Uterus (tissue), 3 donors: ENCODE measurements at regions not wholly inside any gene's neighbourhood (a gene's known extent, or its start where the extent isn't known, plus 50 kb on each side); places are given as distances from the start of the nearest gene placed in this dataset.

Experiments used
- DNase-seq, 2 donors: peaks; one replicate each; pipeline ENCODE4 v3.0.0-alpha.2; 2019 to 2020
- H3K27ac ChIP-seq, 2 donors: fragments of 200-600 bp; sonication (generic); 1 replicate in 1 of 2; 2 replicates in 1 of 2; pipeline ENCODE4 v1.5.1; 2016 to 2018
- H3K27me3 ChIP-seq, 2 donors: fragments of 200-600 bp; sonication (generic); one replicate each; pipeline ENCODE4 v1.5.1; 2018 to 2019; ENCODE audit warnings: control low read depth in 1 of 2
- H3K36me3 ChIP-seq, 2 donors: fragments of 200-600 bp; sonication (generic); one replicate each; pipeline ENCODE4 v1.5.1; 2019; ENCODE audit warnings: control low read depth in 1 of 2
- H3K4me1 ChIP-seq, 2 donors: fragments of 200-600 bp; sonication (generic); one replicate each; pipeline ENCODE4 v1.5.1; 2018 to 2019; ENCODE audit warnings: control low read depth in 1 of 2
- H3K4me3 ChIP-seq, 2 donors: fragments of 200-600 bp; sonication (generic); 1 replicate in 1 of 2; 2 replicates in 1 of 2; pipeline ENCODE4 v1.5.1; 2018 to 2019; ENCODE audit warnings: mild to moderate bottlenecking in 1 of 2
- H3K9me3 ChIP-seq, 2 donors: fragments of 200-600 bp; sonication (generic); one replicate each; pipeline ENCODE4 v1.5.1; 2019; ENCODE audit warnings: control low read depth in 1 of 2
- CTCF ChIP-seq, 4 experiments: fragments of 200-600 bp in 2 of 4; fragments of 450-650 bp in 2 of 4; sonication (generic) in 2 of 4; IDR thresholded peaks; one replicate each; pipeline ENCODE4 v1.5.1; 2016 to 2019; ENCODE audit warnings: antibody characterized with exemption in 4 of 4, mild to moderate bottlenecking in 2 of 4, moderate library complexity in 1 of 4
- POLR2A ChIP-seq, 2 donors: fragments of 450-650 bp; IDR thresholded peaks; one replicate each; pipeline ENCODE4 v1.6.1; 2016; ENCODE audit warnings: antibody characterized with exemption in 2 of 2, mild to moderate bottlenecking in 1 of 2, moderate library complexity in 1 of 2
- intact Hi-C: fragments of 100-400 bp; cut with DNase I; formaldehyde crosslinking; loops from one replicate; pipeline ENCODE4 v1.15.1; 2023; ENCODE audit warnings: low total_unique reads
- donor health status: DM: yes; HTN: yes; CAD: no.

GRCh38 chr7:25884265-25884828 lies 267.7 kb upstream of the NFE2L3 start:
- Histone ChIP-seq H3K4me3 (no peak overlapping the region), H3K36me3 (no peaks in the 10 kb centered on the region), H3K27me3 (peaks cover 0 to 4% of the 10 kb centered on the region in 2 donors), H3K4me1 (no peaks in the 10 kb centered on the region), H3K27ac (no peak overlapping the region), H3K9me3 (no peaks in the 10 kb centered on the region)
- intact Hi-C loops, result no loop called here
- no peak for DNase-seq
- no peak for TF ChIP-seq CTCF (IDR thresholded peaks at IDR 0.05)
- TF ChIP-seq POLR2A (IDR thresholded peaks at IDR 0.05), result no peak

DNA sequence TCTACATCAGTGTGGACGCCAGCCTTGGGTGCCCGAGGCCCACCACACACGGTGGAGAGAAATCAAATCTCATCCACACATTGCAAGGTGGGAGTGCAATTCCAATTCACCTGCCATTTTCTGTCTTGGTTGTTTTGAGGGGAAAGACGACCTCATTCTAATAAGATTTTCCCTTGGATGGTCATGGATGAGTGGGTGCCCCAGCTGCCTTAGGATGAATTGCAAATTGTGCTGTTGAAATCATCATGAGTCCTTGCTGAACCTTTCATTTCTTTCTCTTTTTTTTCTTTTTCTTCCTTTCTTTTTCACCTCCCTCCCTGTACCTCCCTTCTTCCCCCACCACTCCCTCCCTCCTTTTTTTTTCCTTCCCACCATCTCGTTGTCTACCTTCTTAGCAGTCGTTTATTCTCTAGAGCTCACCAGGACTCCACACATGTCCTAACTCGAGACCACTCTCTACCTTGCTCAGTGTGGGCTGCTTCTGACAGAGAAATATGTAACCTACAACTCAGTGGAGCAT lies 266.9 kb upstream of the NFE2L3 start:
- Histone ChIP-seq H3K4me1 (no peaks in the 10 kb centered on the region), H3K9me3 (no peaks in the 10 kb centered on the region), H3K27ac (no peak overlapping the region), H3K4me3 (no peak overlapping the region), H3K27me3 (peaks cover 0 to 4% of the 10 kb centered on the region in 2 donors), H3K36me3 (no peaks in the 10 kb centered on the region)
- TF ChIP-seq POLR2A (IDR thresholded peaks at IDR 0.05), result no peak
- TF ChIP-seq CTCF (IDR thresholded peaks at IDR 0.05), result no peak
- DNase-seq, result no peak
- intact Hi-C loops, result no loop called here

DNA sequence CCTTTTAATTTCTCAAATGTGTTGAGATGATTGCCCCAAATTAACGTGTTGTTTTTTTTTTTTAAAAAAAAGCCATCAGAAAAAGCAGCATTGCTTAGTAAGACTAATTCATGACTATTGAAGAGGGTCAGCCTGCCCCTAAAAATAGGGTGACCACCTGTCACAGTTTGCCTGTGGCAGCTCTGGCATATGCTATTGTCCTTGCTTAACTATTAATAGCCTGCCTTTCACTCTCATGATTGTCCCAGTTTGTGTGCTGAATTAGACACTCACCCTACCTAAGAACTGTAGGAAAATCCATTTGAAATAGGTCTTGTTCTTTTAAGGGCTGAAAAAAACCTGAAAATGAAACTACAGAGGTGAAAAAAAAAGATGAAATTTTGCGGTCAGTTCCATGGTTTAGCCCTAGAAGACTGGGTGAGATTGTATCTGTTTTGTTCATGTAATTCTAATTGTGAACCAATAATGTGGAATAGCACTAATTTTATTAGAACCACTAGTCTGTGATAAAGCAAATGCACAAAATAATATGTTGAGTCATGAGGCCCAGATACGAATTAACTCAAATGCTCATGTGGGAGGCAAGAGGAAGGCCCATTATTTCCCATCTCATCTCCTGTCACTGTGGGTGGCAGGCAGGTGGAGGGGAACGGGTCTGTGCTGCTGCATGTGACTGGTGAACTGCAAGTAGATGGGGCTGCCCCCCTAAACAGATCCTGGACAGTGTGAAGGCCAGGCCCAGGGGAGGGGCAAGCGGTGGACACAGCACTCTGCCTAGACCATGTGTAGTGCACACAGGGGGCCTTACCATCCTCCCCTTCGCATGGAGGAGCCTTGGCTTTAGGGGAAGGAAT lies 265.4 kb upstream of the NFE2L3 start:
- H3K27me3 ChIP-seq, result peaks cover 0 to 4% of the 10 kb centered on the region in 2 donors
- no peaks in the 10 kb centered on the region for H3K4me1 ChIP-seq
- no peaks in the 10 kb centered on the region for H3K9me3 ChIP-seq
- DNase-seq, result no peak
- H3K36me3 ChIP-seq, result no peaks in the 10 kb centered on the region
- intact Hi-C loops, result no loop called here
- TF ChIP-seq CTCF (IDR thresholded peaks at IDR 0.05) (no peak), POLR2A (IDR thresholded peaks at IDR 0.05) (no peak)
- no peak overlapping the region for H3K27ac ChIP-seq
- no peak overlapping the region for H3K4me3 ChIP-seq

GRCh38 chr7:25887266-25887665 lies 264.7 kb upstream of the NFE2L3 start:
- Histone ChIP-seq H3K4me3 (no peak overlapping the region), H3K9me3 (no peaks in the 10 kb centered on the region), H3K27me3 (no peaks in the 10 kb centered on the region), H3K36me3 (no peaks in the 10 kb centered on the region), H3K27ac (no peak overlapping the region), H3K4me1 (no peaks in the 10 kb centered on the region)
- DNase-seq, result no peak
- intact Hi-C loops, result no loop called here
- TF ChIP-seq POLR2A (IDR thresholded peaks at IDR 0.05), result no peak
- no peak for TF ChIP-seq CTCF (IDR thresholded peaks at IDR 0.05)
